Vagina (tissue), 2 donors: ENCODE measurements at regions not wholly inside any gene's neighbourhood (a gene's known extent, or its start where the extent isn't known, plus 50 kb on each side); places are given as distances from the start of the nearest gene placed in this dataset.

ENCODE experiments used
- CTCF ChIP-seq, 3 experiments: fragments of 450-650 bp in 2 of 3; fragments of 200-600 bp in 1 of 3; sonication (generic) in 1 of 3; IDR thresholded peaks; one replicate each; pipeline ENCODE4 v1.5.1; 2017 to 2019; ENCODE audit warnings: antibody characterized with exemption in 3 of 3, mild to moderate bottlenecking in 2 of 3, moderate library complexity in 2 of 3
- POLR2A ChIP-seq, 2 donors: fragments of 450-650 bp; IDR thresholded peaks; one replicate each; pipeline ENCODE4 v1.6.1; 2017; ENCODE audit warnings: antibody characterized with exemption in 2 of 2, mild to moderate bottlenecking in 2 of 2, moderate library complexity in 2 of 2
- POLR2AphosphoS5 ChIP-seq, 2 donors: sonication (generic); formaldehyde crosslinking; IDR thresholded peaks; one replicate each; pipeline ENCODE4 v1.9.0; 2017; ENCODE audit warnings: antibody characterized with exemption in 2 of 2, mild to moderate bottlenecking in 2 of 2, low read depth in 1 of 2; ENCODE audit not compliant: insufficient read depth in 1 of 2

GRCh38 chr1:168452329-168452728 lies 91.5 kb downstream of the XCL2 start:
- TF ChIP-seq CTCF (IDR thresholded peaks at IDR 0.05) = no peak
- no peak for TF ChIP-seq POLR2A (IDR thresholded peaks at IDR 0.05)
- TF ChIP-seq POLR2AphosphoS5 (IDR thresholded peaks at IDR 0.05; ENCODE audit: insufficient read depth in 1 of 2, low read depth in 1 of 2) = no peak
